Lower lobe of right lung (tissue), 2 donors: ENCODE measurements at regions not wholly inside any gene's neighbourhood (a gene's known extent, or its start where the extent isn't known, plus 50 kb on each side); places are given as distances from the start of the nearest gene placed in this dataset.
"Not testable (repeated sequence)": the region's sequence is repeated elsewhere in the genome, so short reads cannot be mapped to it uniquely, and the experiment has no call there.

Experiments used
- ATAC-seq, 2 donors: fragments of 200-7000 bp; cut with Tn5 transposase; one replicate each; pipeline ENCODE4 v1.9.1; 2020 to 2022; ENCODE audit warnings: mild to moderate bottlenecking in 2 of 2, moderate library complexity in 2 of 2
- DNase-seq: peaks from one replicate; pipeline ENCODE4 v3.0.0-alpha.2; 2020
- H3K27ac ChIP-seq: fragments of 200-600 bp; one replicate; pipeline ENCODE4 v1.8.0; 2022
- H3K27me3 ChIP-seq: fragments of 200-600 bp; one replicate; pipeline ENCODE4 v1.8.0; 2022; ENCODE audit warnings: low read depth
- H3K36me3 ChIP-seq: fragments of 200-600 bp; one replicate; pipeline ENCODE4 v1.8.0; 2022; ENCODE audit warnings: mild to moderate bottlenecking
- H3K4me1 ChIP-seq: fragments of 200-600 bp; one replicate; pipeline ENCODE4 v1.8.0; 2022
- H3K4me3 ChIP-seq: fragments of 200-600 bp; one replicate; pipeline ENCODE4 v1.8.0; 2022; ENCODE audit warnings: mild to moderate bottlenecking
- H3K9me3 ChIP-seq: fragments of 200-600 bp; one replicate; pipeline ENCODE4 v1.8.0; 2022
- CTCF ChIP-seq: fragments of 200-600 bp; IDR thresholded peaks from one replicate; pipeline ENCODE4 v1.8.0; 2022; ENCODE audit warnings: antibody characterized with exemption, mild to moderate bottlenecking
- intact Hi-C: fragments of 100-400 bp; cut with DNase I; formaldehyde crosslinking; loops from one replicate; pipeline ENCODE4 v1.11.0; 2022
- donor health status: DM: no; HTN: yes; CAD: no; lungs with severe emphysema.

DNA sequence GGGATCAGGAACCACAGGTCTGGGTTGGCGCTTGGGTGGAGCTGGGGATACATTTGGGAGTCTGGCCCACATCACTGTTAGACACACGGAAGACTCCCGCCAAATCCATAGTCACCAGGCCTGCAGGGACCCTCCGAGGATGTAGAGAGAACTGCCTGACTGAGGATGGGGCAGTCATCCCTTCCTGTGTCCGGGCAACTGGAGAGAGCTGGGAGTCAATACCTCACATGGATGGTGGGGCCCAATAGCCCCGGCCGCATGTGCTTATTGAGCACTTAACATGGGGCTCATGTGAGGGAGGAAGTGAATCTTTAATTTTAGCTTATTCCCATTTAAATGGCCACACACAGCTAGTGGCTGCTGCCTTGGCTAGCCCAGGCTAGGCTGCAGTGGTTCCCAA is 124.5 kb downstream of the TLR5 start:
- intact Hi-C loops = no loop called here
- H3K27me3 ChIP-seq = no peaks in the 10 kb centered on the region
- peaks cover 1% of the 10 kb centered on the region for H3K9me3 ChIP-seq
- no peaks in the 10 kb centered on the region for H3K36me3 ChIP-seq
- H3K27ac ChIP-seq = no peak overlapping the region
- H3K4me1 ChIP-seq = peaks cover 17% of the 10 kb centered on the region
- H3K4me3 ChIP-seq = no peak overlapping the region
- ATAC-seq = no peak
- DNase-seq = no peak
- no peak for TF ChIP-seq CTCF

GRCh38 chr1:223019256-223019655 is 123.8 kb downstream of the TLR5 start:
- intact Hi-C loops = no loop called here
- H3K4me1 ChIP-seq = peaks cover 20% of the 10 kb centered on the region
- no peaks in the 10 kb centered on the region for H3K27me3 ChIP-seq
- ATAC-seq (no peak), DNase-seq (no peak)
- H3K9me3 ChIP-seq = peaks cover 4% of the 10 kb centered on the region
- TF ChIP-seq CTCF = no peak
- no peak overlapping the region for H3K4me3 ChIP-seq
- no peaks in the 10 kb centered on the region for H3K36me3 ChIP-seq
- H3K27ac ChIP-seq = no peak overlapping the region

- intact Hi-C loops = no loop called here
- Histone ChIP-seq H3K4me3 (no peak overlapping the region), H3K4me1 (peaks cover 20% of the 10 kb centered on the region), H3K27ac (no peak overlapping the region), H3K9me3 (peaks cover 4% of the 10 kb centered on the region), H3K36me3 (no peaks in the 10 kb centered on the region), H3K27me3 (no peaks in the 10 kb centered on the region)
- ATAC-seq = no peak
- DNase-seq = no peak
- no peak for TF ChIP-seq CTCF
Measured at GRCh38 chr1:223020770-223021169, 122.3 kb downstream of the TLR5 start.

DNA sequence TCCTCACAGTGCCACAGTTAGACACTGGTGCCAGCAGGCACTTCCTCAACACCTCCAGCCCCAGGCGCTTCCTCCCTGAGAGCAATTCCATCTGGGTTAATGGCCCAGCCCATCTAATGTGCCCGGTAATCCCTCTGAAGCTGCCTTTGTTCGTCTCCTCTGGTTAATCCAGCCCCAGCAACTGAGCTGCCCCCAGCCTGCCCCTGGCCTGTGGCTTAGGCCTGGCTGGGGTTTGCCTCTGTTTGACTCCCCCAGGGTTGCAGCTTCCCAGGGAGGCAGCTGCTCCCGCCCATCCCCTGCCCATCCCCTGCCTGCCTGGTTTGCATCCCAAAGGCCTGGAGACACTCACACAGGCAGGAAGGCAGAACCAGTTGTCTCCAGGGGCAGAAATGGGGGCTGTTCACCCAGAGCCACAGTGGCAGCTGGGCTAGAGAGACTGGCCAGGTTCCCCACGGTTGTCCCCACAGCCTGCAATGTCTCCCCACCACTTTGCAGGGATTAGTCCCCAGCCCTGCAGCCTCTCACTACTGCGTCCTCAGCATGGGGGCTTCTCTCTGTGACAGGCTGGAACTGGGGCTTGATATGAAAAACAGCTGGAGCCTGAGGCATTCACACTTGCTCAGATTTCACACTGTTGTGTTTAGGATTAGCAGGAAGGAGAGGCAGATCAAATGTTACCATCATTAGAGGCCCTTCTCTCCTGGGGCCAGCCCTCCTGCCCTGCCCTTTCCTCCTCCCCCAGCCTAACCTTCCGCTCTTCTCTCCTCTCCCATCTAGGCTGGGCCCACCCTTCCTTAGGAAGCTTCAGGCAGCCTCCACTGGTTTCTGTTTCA is 120.2 kb downstream of the TLR5 start:
- Histone ChIP-seq H3K27ac (peak overlapping the region; percentile 43), H3K36me3 (no peaks in the 10 kb centered on the region), H3K4me3 (no peak overlapping the region), H3K27me3 (no peaks in the 10 kb centered on the region), H3K4me1 (peaks cover 20% of the 10 kb centered on the region), H3K9me3 (peaks cover 4% of the 10 kb centered on the region)
- no peak for TF ChIP-seq CTCF
- no peak for DNase-seq
- peak; percentile 21 to 37 for ATAC-seq
- intact Hi-C loops = no loop called here

DNA sequence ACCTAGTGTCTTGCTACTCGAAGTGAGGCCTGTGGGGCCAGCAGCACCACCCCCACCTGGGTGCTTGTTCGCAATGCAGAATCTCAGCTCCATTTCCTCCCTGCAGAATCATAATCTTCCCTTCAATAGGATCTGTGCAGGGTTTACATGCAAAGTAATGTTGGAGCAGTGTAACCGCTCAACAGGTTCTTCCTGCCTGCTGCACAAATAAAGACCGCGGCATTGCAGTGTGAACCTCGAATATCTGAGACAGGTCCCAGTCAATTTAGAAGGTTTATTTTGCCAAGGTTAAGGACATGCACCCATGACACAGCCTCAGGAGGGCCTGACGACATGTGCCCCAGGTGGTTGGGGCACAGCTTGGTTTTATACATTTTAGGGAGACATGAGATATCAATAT is 119.2 kb downstream of the TLR5 start:
- intact Hi-C loops = no loop called here
- ATAC-seq = no peak

DNA sequence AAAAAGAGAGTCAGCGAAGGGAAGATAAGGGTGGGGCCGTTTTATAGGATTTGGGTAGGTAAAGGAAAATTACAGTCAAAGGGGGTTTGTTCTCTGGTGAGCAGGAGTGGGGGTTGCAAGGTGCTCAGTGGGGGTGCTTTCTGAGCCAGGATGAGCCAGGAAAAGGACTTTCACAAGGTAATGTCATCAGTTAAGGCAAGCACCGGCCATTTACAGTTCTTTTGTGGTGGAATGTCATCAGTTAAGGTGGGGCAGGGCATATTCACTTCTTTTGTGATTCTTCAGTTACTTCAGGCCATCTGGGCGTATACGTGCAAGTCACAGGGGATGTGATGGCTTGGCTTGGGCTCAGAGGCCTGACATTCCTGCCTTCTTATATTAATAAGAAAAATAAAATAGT is 118.6 kb downstream of the TLR5 start:
- H3K27ac ChIP-seq, H3K36me3 ChIP-seq, intact Hi-C loops, H3K4me3 ChIP-seq, DNase-seq, ATAC-seq, H3K9me3 ChIP-seq, H3K27me3 ChIP-seq: not testable (repeated sequence)
- H3K4me1 ChIP-seq = peaks cover 20% of the 10 kb centered on the region

More for the DNA sequence above, 119.2 kb downstream of the TLR5 start:
- no peak for TF ChIP-seq CTCF
- peaks cover 4% of the 10 kb centered on the region for H3K9me3 ChIP-seq
- peaks cover 20% of the 10 kb centered on the region for H3K4me1 ChIP-seq
- H3K27me3 ChIP-seq = no peaks in the 10 kb centered on the region
- no peak for DNase-seq
- no peaks in the 10 kb centered on the region for H3K36me3 ChIP-seq
- no peak overlapping the region for H3K27ac ChIP-seq
- H3K4me3 ChIP-seq = no peak overlapping the region

DNA sequence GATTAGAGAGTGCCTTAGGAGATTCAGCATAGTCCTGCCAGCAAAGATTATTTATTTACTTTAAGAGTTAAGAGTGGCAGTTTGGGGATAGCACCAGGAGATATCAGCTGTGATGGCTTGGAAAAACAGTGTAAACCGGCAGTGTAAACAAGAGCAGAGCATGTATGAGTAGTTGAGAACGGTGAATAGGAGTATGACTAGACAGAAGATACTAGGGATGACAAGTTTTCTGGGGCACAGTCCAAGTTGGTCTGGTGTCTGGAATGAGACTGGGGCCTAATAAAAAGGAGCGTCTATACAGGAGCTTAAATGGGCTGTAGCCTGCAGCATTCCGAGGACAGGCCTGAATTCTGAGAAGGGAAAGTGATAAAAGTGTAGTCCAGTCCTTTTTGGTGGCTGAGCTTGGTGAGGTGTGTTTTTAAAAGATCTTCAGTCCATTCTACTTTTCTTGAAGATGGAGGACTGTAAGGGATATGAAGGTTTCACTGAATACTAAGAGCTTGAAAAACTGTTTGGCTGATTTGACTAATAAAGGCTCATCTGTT is 117.8 kb downstream of the TLR5 start:
- H3K27ac ChIP-seq, H3K4me3 ChIP-seq, intact Hi-C loops, H3K36me3 ChIP-seq, ATAC-seq, DNase-seq, H3K9me3 ChIP-seq, H3K27me3 ChIP-seq: not testable (repeated sequence)
- peaks cover 20% of the 10 kb centered on the region for H3K4me1 ChIP-seq

DNA sequence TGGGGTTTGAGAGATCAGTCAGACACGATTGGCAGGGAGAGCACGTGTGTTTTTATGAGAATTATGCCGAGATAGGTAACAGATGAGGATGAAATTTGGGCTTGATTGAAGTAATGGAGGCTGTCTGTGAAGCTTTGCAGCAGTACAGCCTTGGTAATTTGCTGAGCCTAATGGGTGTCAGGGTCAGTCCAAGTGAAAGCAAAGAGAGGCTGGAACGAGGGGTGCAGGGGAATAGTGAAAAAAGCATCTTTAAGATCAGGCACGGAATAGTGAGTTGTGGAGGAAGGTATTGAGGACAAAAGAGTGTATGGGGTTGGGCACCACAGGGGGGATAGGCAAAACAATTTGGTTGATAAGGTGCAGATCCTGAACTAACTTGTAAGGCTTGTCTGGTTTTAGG is 116.4 kb downstream of the TLR5 start:
- DNase-seq, H3K27ac ChIP-seq, intact Hi-C loops, H3K9me3 ChIP-seq, ATAC-seq, H3K27me3 ChIP-seq, H3K4me3 ChIP-seq, H3K36me3 ChIP-seq: not testable (repeated sequence)
- H3K4me1 ChIP-seq = peaks cover 20% of the 10 kb centered on the region
